GM23338 (cell line): ENCODE measurements at regions not wholly inside any gene's neighbourhood (a gene's known extent, or its start where the extent isn't known, plus 50 kb on each side); places are given as distances from the start of the nearest gene placed in this dataset.

Source experiments
- CREB1 ChIP-seq: fragments of 250-450 bp; sonication (Bioruptor Pico); IDR thresholded peaks from 2 replicates; pipeline ENCODE4 v1.5.0; 2020; ENCODE audit warnings: low read depth, mild to moderate bottlenecking, moderate library complexity
- EZH2 ChIP-seq: fragments of 200-600 bp; sonication (generic); IDR thresholded peaks from one replicate; pipeline ENCODE4 v1.8.0; 2017; ENCODE audit warnings: antibody characterized with exemption, mild to moderate bottlenecking, low read depth; ENCODE audit not compliant: unreplicated experiment
- JUNB ChIP-seq: IDR thresholded peaks from one replicate; pipeline ENCODE4 v1.6.1; 2016; ENCODE audit warnings: antibody characterized with exemption; ENCODE audit not compliant: unreplicated experiment
- POLR2AphosphoS5 ChIP-seq: IDR thresholded peaks from 2 replicates; pipeline ENCODE4 v1.6.1; 2016; ENCODE audit warnings: antibody characterized with exemption, low read depth
- STAT1 ChIP-seq: IDR thresholded peaks from one replicate; pipeline ENCODE4 v1.6.1; 2016; ENCODE audit warnings: antibody characterized with exemption; ENCODE audit not compliant: unreplicated experiment
- ZNF114 ChIP-seq: fragments of 250-450 bp; sonication (Bioruptor Pico); IDR thresholded peaks from 2 replicates; pipeline ENCODE4 v1.5.0; 2020; ENCODE audit warnings: mild to moderate bottlenecking, moderate library complexity
- ZNF331 ChIP-seq: fragments of 250-450 bp; sonication (Bioruptor Pico); IDR thresholded peaks from 2 replicates; pipeline ENCODE4 v1.5.0; 2020; ENCODE audit warnings: low read depth, mild to moderate bottlenecking, moderate library complexity
- TF ChIP-seq, protein P1 (sequence below): fragments of 250-450 bp; sonication (Bioruptor Pico); IDR thresholded peaks from 2 replicates; pipeline ENCODE4 v1.5.0; 2020; ENCODE audit warnings: mild to moderate bottlenecking, moderate library complexity
- TF ChIP-seq, protein P2 (sequence below): IDR thresholded peaks from one replicate; pipeline ENCODE4 v1.6.1; 2018; ENCODE audit warnings: antibody characterized with exemption; ENCODE audit not compliant: unreplicated experiment

DNA sequence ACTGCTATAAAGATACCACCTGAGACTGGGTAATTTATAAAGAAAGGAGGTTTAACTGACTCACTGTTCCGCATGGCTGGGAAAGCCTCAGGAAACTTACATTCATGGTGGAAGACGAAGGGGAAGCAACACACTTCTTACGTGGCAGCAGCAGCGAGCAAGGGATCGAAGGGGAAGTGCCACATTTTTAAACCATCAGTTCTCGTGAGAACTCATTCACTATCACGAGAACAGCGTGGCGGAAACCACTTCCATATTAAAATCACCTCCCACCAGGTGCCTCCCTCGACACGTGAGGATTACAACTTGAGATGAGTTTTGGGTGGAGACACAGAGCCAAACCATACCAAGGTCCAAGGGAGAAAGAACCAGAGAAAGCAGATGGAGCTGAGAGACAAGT lies 454.3 kb upstream of the CDH11 start (continued):
- TF ChIP-seq, protein P1, sequence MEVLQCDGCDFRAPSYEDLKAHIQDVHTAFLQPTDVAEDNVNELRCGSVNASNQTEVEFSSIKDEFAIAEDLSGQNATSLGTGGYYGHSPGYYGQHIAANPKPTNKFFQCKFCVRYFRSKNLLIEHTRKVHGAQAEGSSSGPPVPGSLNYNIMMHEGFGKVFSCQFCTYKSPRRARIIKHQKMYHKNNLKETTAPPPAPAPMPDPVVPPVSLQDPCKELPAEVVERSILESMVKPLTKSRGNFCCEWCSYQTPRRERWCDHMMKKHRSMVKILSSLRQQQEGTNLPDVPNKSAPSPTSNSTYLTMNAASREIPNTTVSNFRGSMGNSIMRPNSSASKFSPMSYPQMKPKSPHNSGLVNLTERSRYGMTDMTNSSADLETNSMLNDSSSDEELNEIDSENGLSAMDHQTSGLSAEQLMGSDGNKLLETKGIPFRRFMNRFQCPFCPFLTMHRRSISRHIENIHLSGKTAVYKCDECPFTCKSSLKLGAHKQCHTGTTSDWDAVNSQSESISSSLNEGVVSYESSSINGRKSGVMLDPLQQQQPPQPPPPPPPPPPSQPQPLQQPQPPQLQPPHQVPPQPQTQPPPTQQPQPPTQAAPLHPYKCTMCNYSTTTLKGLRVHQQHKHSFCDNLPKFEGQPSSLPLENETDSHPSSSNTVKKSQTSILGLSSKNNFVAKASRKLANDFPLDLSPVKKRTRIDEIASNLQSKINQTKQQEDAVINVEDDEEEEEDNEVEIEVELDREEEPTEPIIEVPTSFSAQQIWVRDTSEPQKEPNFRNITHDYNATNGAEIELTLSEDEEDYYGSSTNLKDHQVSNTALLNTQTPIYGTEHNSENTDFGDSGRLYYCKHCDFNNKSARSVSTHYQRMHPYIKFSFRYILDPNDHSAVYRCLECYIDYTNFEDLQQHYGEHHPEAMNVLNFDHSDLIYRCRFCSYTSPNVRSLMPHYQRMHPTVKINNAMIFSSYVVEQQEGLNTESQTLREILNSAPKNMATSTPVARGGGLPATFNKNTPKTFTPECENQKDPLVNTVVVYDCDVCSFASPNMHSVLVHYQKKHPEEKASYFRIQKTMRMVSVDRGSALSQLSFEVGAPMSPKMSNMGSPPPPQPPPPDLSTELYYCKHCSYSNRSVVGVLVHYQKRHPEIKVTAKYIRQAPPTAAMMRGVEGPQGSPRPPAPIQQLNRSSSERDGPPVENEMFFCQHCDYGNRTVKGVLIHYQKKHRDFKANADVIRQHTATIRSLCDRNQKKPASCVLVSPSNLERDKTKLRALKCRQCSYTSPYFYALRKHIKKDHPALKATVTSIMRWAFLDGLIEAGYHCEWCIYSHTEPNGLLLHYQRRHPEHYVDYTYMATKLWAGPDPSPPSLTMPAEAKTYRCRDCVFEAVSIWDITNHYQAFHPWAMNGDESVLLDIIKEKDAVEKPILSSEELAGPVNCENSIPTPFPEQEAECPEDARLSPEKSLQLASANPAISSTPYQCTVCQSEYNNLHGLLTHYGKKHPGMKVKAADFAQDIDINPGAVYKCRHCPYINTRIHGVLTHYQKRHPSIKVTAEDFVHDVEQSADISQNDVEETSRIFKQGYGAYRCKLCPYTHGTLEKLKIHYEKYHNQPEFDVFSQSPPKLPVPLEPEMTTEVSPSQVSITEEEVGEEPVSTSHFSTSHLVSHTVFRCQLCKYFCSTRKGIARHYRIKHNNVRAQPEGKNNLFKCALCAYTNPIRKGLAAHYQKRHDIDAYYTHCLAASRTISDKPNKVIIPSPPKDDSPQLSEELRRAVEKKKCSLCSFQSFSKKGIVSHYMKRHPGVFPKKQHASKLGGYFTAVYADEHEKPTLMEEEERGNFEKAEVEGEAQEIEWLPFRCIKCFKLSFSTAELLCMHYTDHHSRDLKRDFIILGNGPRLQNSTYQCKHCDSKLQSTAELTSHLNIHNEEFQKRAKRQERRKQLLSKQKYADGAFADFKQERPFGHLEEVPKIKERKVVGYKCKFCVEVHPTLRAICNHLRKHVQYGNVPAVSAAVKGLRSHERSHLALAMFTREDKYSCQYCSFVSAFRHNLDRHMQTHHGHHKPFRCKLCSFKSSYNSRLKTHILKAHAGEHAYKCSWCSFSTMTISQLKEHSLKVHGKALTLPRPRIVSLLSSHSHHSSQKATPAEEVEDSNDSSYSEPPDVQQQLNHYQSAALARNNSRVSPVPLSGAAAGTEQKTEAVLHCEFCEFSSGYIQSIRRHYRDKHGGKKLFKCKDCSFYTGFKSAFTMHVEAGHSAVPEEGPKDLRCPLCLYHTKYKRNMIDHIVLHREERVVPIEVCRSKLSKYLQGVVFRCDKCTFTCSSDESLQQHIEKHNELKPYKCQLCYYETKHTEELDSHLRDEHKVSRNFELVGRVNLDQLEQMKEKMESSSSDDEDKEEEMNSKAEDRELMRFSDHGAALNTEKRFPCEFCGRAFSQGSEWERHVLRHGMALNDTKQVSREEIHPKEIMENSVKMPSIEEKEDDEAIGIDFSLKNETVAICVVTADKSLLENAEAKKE (CRISPR knock-in tag) = no peak
- no peak for TF ChIP-seq CREB1 (CRISPR knock-in tag)
- TF ChIP-seq EZH2 = no peak
- no peak for TF ChIP-seq POLR2AphosphoS5
- TF ChIP-seq ZNF114 (CRISPR knock-in tag) = no peak
- TF ChIP-seq STAT1 = no peak
- no peak for TF ChIP-seq JUNB
- no peak for TF ChIP-seq ZNF331 (CRISPR knock-in tag)
- TF ChIP-seq, protein P2, sequence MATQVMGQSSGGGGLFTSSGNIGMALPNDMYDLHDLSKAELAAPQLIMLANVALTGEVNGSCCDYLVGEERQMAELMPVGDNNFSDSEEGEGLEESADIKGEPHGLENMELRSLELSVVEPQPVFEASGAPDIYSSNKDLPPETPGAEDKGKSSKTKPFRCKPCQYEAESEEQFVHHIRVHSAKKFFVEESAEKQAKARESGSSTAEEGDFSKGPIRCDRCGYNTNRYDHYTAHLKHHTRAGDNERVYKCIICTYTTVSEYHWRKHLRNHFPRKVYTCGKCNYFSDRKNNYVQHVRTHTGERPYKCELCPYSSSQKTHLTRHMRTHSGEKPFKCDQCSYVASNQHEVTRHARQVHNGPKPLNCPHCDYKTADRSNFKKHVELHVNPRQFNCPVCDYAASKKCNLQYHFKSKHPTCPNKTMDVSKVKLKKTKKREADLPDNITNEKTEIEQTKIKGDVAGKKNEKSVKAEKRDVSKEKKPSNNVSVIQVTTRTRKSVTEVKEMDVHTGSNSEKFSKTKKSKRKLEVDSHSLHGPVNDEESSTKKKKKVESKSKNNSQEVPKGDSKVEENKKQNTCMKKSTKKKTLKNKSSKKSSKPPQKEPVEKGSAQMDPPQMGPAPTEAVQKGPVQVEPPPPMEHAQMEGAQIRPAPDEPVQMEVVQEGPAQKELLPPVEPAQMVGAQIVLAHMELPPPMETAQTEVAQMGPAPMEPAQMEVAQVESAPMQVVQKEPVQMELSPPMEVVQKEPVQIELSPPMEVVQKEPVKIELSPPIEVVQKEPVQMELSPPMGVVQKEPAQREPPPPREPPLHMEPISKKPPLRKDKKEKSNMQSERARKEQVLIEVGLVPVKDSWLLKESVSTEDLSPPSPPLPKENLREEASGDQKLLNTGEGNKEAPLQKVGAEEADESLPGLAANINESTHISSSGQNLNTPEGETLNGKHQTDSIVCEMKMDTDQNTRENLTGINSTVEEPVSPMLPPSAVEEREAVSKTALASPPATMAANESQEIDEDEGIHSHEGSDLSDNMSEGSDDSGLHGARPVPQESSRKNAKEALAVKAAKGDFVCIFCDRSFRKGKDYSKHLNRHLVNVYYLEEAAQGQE = no peak
